GM23248 (cell line): ENCODE measurements at regions not wholly inside any gene's neighbourhood (a gene's known extent, or its start where the extent isn't known, plus 50 kb on each side); places are given as distances from the start of the nearest gene placed in this dataset.

Experiments
- EZH2 ChIP-seq: fragments of 200-600 bp; sonication (generic); IDR thresholded peaks from 2 replicates; pipeline ENCODE4 v1.6.1; 2018; ENCODE audit warnings: antibody characterized with exemption, mild to moderate bottlenecking; ENCODE audit not compliant: insufficient read depth, poor library complexity, severe bottlenecking
- EZH2phosphoT487 ChIP-seq: fragments of 200-600 bp; sonication (generic); IDR thresholded peaks from 2 replicates; pipeline ENCODE4 v1.6.1; 2018; ENCODE audit warnings: antibody characterized with exemption, moderate library complexity, mild to moderate bottlenecking, low read depth; ENCODE audit not compliant: insufficient read depth

DNA sequence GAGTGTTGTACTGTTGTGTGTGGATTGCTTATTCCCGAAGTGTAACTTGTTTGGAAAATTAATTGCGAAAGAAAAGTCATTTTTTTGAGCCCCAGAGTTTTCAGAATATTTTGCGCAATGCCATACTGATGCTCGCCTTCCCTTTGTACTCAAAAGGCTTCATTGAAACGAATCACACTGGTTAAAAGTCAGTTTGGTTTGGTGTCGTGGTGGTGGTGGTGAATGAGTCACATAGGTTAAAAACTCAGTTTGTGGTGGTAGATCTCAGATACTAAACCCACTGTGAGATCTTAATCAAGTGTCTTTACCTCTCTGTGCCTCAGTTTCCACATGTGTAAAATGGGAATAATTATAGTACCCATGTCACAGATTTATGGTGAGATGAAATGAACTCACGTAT, 61.1 kb upstream of the IL6 start:
- TF ChIP-seq EZH2, result no peak
- no peak for TF ChIP-seq EZH2phosphoT487
